HCT116 (cell line): ENCODE measurements at regions not wholly inside any gene's neighbourhood (a gene's known extent, or its start where the extent isn't known, plus 50 kb on each side); places are given as distances from the start of the nearest gene placed in this dataset.

Experiments
- ATAC-seq: fragments of 200-7000 bp; cut with Tn5 transposase; 2 replicates; pipeline ENCODE4 v1.9.1; 2020; ENCODE audit warnings: mild to moderate bottlenecking, moderate library complexity
- BruUV-seq: library from RNA; stranded (reverse); fragments of 400-500 nt; replicated peaks from 2 replicates; lab custom pipeline; 2021; lab: Mats Ljungman, UMichigan
- CTCF ChIA-PET: fragments of 300-600 bp; sonication (Branson Sonifier 250); formaldehyde crosslinking; loops from one replicate; lab custom pipeline; 2021; ENCODE audit warnings: antibody characterized with exemption; lab: Charles Lee
- POLR2A ChIA-PET: fragments of 300-600, 350-600 bp; sonication (Branson Sonifier 250); formaldehyde crosslinking; loops from one replicate; lab custom pipeline; 2021; ENCODE audit warnings: antibody characterized with exemption; lab: Charles Lee
- RAD21 ChIA-PET, 2 experiments: fragments of 300-600 bp; sonication (Branson Sonifier 250); formaldehyde crosslinking; loops; one replicate each; lab custom pipeline; 2023; ENCODE audit warnings: low total read pairs in 2 of 2; ENCODE audit not compliant: uncharacterized antibody in 2 of 2, unreplicated experiment in 2 of 2, low non-redundant PET in 1 of 2; lab: Charles Lee
- DNase-seq: peaks from one replicate; pipeline ENCODE4 v3.0.0-alpha.2; 2010; ENCODE audit warnings: low read depth, low spot score
- H2AFZ ChIP-seq: fragments of 200-600 bp; shearing (Covaris generic), sonication (generic); 2 replicates; pipeline ENCODE4 v1.6.1; 2017; ENCODE audit warnings: low read depth, mixed run types, mixed read lengths, antibody characterized with exemption, low read length; ENCODE audit not compliant: poor library complexity, severe bottlenecking
- H3K27ac ChIP-seq: 2 replicates; pipeline ENCODE4 v1.5.1; 2012; ENCODE audit warnings: low read depth, low read length
- H3K27me3 ChIP-seq: fragments of 200-600 bp; sonication (generic); 2 replicates; pipeline ENCODE4 v1.6.1; 2016; ENCODE audit warnings: mixed run types, low read length, mixed read lengths; ENCODE audit not compliant: insufficient read depth
- H3K36me3 ChIP-seq, 2 experiments: fragments of 200-500 bp in 1 of 2; fragments of 200-600 bp in 1 of 2; sonication (Bioruptor generic) in 1 of 2; sonication (generic) in 1 of 2; 2 replicates each; pipeline versions ENCODE4 v1.5.1 to v1.6.1; 2014 to 2016; ENCODE audit warnings: low read length in 2 of 2, inconsistent platforms in 1 of 2, mixed read lengths in 1 of 2, mixed run types in 1 of 2; ENCODE audit not compliant: insufficient read depth in 2 of 2, control insufficient read depth in 1 of 2
- H3K4me1 ChIP-seq, 2 experiments: fragments of 200-600 bp in 1 of 2; sonication (generic) in 1 of 2; 2 replicates each; pipeline versions ENCODE4 v1.5.1 to v1.6.1; 2012 to 2017; ENCODE audit warnings: low read length in 2 of 2, inconsistent platforms in 1 of 2, mild to moderate bottlenecking in 1 of 2, mixed read lengths in 1 of 2, mixed run types in 1 of 2, moderate library complexity in 1 of 2; ENCODE audit not compliant: insufficient read depth in 2 of 2, control insufficient read depth in 1 of 2
- H3K4me2 ChIP-seq: fragments of 200-600 bp; sonication (generic); 2 replicates; pipeline ENCODE4 v1.6.1; 2017; ENCODE audit warnings: mixed run types, low read length, mixed read lengths
- H3K4me3 ChIP-seq, 2 experiments: fragments of 200-600 bp in 1 of 2; sonication (generic) in 1 of 2; replicated peaks in 1 of 2; 2 replicates each; pipeline ENCODE4 v1.5.1; 2011 to 2016; ENCODE audit warnings: low read length in 2 of 2, control low read depth in 1 of 2, low read depth in 1 of 2, mild to moderate bottlenecking in 1 of 2, mixed read lengths in 1 of 2, mixed run types in 1 of 2
- H3K79me2 ChIP-seq: fragments of 200-600 bp; sonication (generic); 2 replicates; pipeline ENCODE4 v1.6.1; 2017; ENCODE audit warnings: mild to moderate bottlenecking, mixed run types, low read length, moderate library complexity, mixed read lengths; ENCODE audit not compliant: insufficient read depth
- H3K9ac ChIP-seq: fragments of 200-600 bp; sonication (generic); 2 replicates; pipeline ENCODE4 v1.6.1; 2016; ENCODE audit warnings: low read length, mixed read lengths
- H3K9me2 ChIP-seq: fragments of 200-600 bp; sonication (generic), shearing (Covaris generic); 2 replicates; pipeline ENCODE4 v1.6.1; 2017; ENCODE audit warnings: mixed run types, mild to moderate bottlenecking, moderate library complexity; ENCODE audit not compliant: insufficient read depth
- H3K9me3 ChIP-seq, 2 experiments: fragments of 200-500 bp in 1 of 2; fragments of 200-600 bp in 1 of 2; sonication (Bioruptor generic) in 1 of 2; sonication (generic) in 1 of 2; 2 replicates each; pipeline ENCODE4 v1.6.1; 2014 to 2017; ENCODE audit warnings: low read length in 2 of 2, mixed read lengths in 2 of 2, inconsistent platforms in 1 of 2, low read depth in 1 of 2, mild to moderate bottlenecking in 1 of 2, mixed run types in 1 of 2, moderate library complexity in 1 of 2; ENCODE audit not compliant: control insufficient read depth in 1 of 2, insufficient read depth in 1 of 2
- H4K20me1 ChIP-seq: fragments of 200-600 bp; sonication (generic), shearing (Covaris generic); 2 replicates; pipeline ENCODE4 v1.6.1; 2017; ENCODE audit warnings: mixed run types, mild to moderate bottlenecking, moderate library complexity; ENCODE audit not compliant: insufficient read depth
- CTCF ChIP-seq, 3 experiments: fragments of 200-600 bp in 1 of 3; sonication (generic) in 1 of 3; IDR thresholded peaks in 2 of 3; conservative IDR thresholded peaks in 1 of 3; 2 replicates each; pipeline ENCODE4 v1.5.1; 2012 to 2017; ENCODE audit warnings: low read depth in 2 of 3, low read length in 2 of 3, antibody characterized with exemption in 1 of 3, borderline replicate concordance in 1 of 3, control low read depth in 1 of 3, mild to moderate bottlenecking in 1 of 3, mixed read lengths in 1 of 3, mixed run types in 1 of 3, moderate library complexity in 1 of 3; ENCODE audit not compliant: insufficient read depth in 1 of 3
- FOSL1 ChIP-seq: IDR thresholded peaks from 2 replicates; pipeline ENCODE4 v1.6.1; 2012; ENCODE audit warnings: low read depth
- RAD21 ChIP-seq: IDR thresholded peaks from 2 replicates; pipeline ENCODE4 v1.6.1; 2012; ENCODE audit warnings: low read depth, mild to moderate bottlenecking
- ZFX ChIP-seq: fragments of 450-650 bp; IDR thresholded peaks from 2 replicates; pipeline ENCODE4 v1.6.1; 2017
- intact Hi-C: fragments of 100-400 bp; cut with micrococcal nuclease; formaldehyde crosslinking; loops from 2 replicates; pipeline ENCODE4 v1.10.0; 2022

- Histone ChIP-seq H3K9me2 (no peaks in the 10 kb centered on the region), H4K20me1 (no peaks in the 10 kb centered on the region), H3K27me3 (no peaks in the 10 kb centered on the region), H2AFZ (no peak overlapping the region), H3K9me3 (no peaks in the 10 kb centered on the region), H3K79me2 (no peaks in the 10 kb centered on the region), H3K36me3 (no peaks in the 10 kb centered on the region), H3K4me2 (no peak overlapping the region), H3K4me3 (no peak overlapping the region), H3K9ac (no peak overlapping the region), H3K27ac (no peak overlapping the region), H3K4me1 (0 out of 4 replicates have a peak, but pooled peaks cover 0 to 6% of the 10 kb centered on the region in 2 experiments)
- no peak for TF ChIP-seq ZFX
- DNase-seq (no peak), ATAC-seq (no peak)
- intact Hi-C loops: no loop called here
- ChIA-PET CTCF (no interaction called here), POLR2A (no interaction called here), RAD21 (no interaction called here)
- no TSS peak for BruUV-seq
Observed at GRCh38 chr2:64214281-64215115, 70.3 kb upstream of the PELI1 start.

- H3K9me3 ChIP-seq: no peaks in the 10 kb centered on the region
- no peak overlapping the region for H2AFZ ChIP-seq
- RAD21 ChIA-PET: no interaction called here
- TF ChIP-seq RAD21 (peak; percentile 29; the same call in 1 of the 2 replicates), FOSL1 (no peak), CTCF (IDR thresholded peaks at IDR 0.05 in 2 of 3, conservative IDR thresholded peaks at IDR 0.05 in 1 of 3; ENCODE audit: borderline replicate concordance in 1 of 3, insufficient read depth in 1 of 3, low read depth in 2 of 3, low read length in 2 of 3) (peak; percentile 13 to 17 (median 14); a peak in 4 of 6 replicates)
- TF ChIP-seq, all 23 proteins: peak for 2
- ATAC-seq (no peak), DNase-seq (no peak)
- no peaks in the 10 kb centered on the region for H3K79me2 ChIP-seq
- intact Hi-C loops: no loop called here
- H3K27ac ChIP-seq: no peak overlapping the region
- no peaks in the 10 kb centered on the region for H4K20me1 ChIP-seq
- ChIA-PET POLR2A (no interaction called here), CTCF (interaction anchor here (0.6 kb wide), 1 partner anchor 95 kb away, joined by 3 read pairs; no protein-coding TSS in a partner anchor)
- no peaks in the 10 kb centered on the region for H3K4me1 ChIP-seq
- BruUV-seq: no TSS peak
- H3K4me3 ChIP-seq: no peak overlapping the region
- H3K9me2 ChIP-seq: no peaks in the 10 kb centered on the region
- no peaks in the 10 kb centered on the region for H3K27me3 ChIP-seq
- H3K36me3 ChIP-seq: no peaks in the 10 kb centered on the region
- no peak overlapping the region for H3K9ac ChIP-seq
- no peak overlapping the region for H3K4me2 ChIP-seq
Observed at GRCh38 chr2:64217198-64217869, 73.1 kb upstream of the PELI1 start.
